Stimulated activated CD8-positive, alpha-beta memory T cell treated with anti-CD3 and anti-CD28 coated beads, Interleukin-15, amount 100 ng/mL, for 48 hours (primary cell): ENCODE measurements at regions not wholly inside any gene's neighbourhood (a gene's known extent, or its start where the extent isn't known, plus 50 kb on each side); places are given as distances from the start of the nearest gene placed in this dataset.

ENCODE experiments used
- DNase-seq, 2 donors: peaks; one replicate each; pipeline ENCODE4 v3.0.0-alpha.2; 2020; ENCODE audit warnings: low read depth in 2 of 2

GRCh38 chr14:100438678-100439592, 115.8 kb downstream of the SLC25A47 start:
- DNase-seq: peak; percentile 48 to 60

- DNase-seq: no peak
Measured at GRCh38 chr14:100439781-100440180, 116.6 kb downstream of the SLC25A47 start.

- DNase-seq: no peak
Measured at GRCh38 chr14:100440207-100440631, 117.1 kb downstream of the SLC25A47 start.

- DNase-seq: no peak
Measured at GRCh38 chr14:100440758-100441203, 117.6 kb downstream of the SLC25A47 start.

- no peak for DNase-seq
Measured at GRCh38 chr14:100441271-100441947, 118.3 kb downstream of the SLC25A47 start.

GRCh38 chr14:100442036-100442435, 118.9 kb downstream of the SLC25A47 start:
- no peak for DNase-seq

GRCh38 chr14:100442498-100443490, 119.7 kb downstream of the SLC25A47 start:
- DNase-seq: no peak

- no peak for DNase-seq
Measured at GRCh38 chr14:100443603-100444002, 120.5 kb downstream of the SLC25A47 start.

- no peak for DNase-seq
Measured at GRCh38 chr14:100445436-100446088, 122.4 kb downstream of the SLC25A47 start.

- peak in 1 of 2 donors; percentile 36 for DNase-seq
Measured at GRCh38 chr14:100446572-100446971, 123.4 kb downstream of the SLC25A47 start.

- DNase-seq: no peak
Measured at GRCh38 chr14:100448376-100448775, 125.2 kb downstream of the SLC25A47 start.

- DNase-seq: no peak
Measured at GRCh38 chr14:100449225-100449987, 126.3 kb downstream of the SLC25A47 start.

GRCh38 chr14:100450049-100450448, 126.9 kb downstream of the SLC25A47 start:
- DNase-seq: no peak

- no peak for DNase-seq
Measured at GRCh38 chr14:100450736-100451135, 127.6 kb downstream of the SLC25A47 start.

- DNase-seq: no peak
Measured at GRCh38 chr14:100451264-100451663, 128.1 kb downstream of the SLC25A47 start.

- DNase-seq: no peak
Measured at GRCh38 chr14:100453930-100454329, 130.8 kb downstream of the SLC25A47 start.

- DNase-seq: no peak
Measured at GRCh38 chr14:100454437-100454836, 131.3 kb downstream of the SLC25A47 start.

- DNase-seq: no peak
Measured at GRCh38 chr14:100463937-100464336, 123.3 kb downstream of the BEGAIN start.

GRCh38 chr14:100466111-100466856, 120.9 kb downstream of the BEGAIN start:
- DNase-seq: no peak
